T-helper 1 cell treated with Interleukin-12 subunit alpha and Interleukin-12 subunit beta and Interleukin-4 antibody, amounts not matched to agents 30 μg/mL and 1 μg/mL, for 36 hours (primary cell): ENCODE measurements at regions not wholly inside any gene's neighbourhood (a gene's known extent, or its start where the extent isn't known, plus 50 kb on each side); places are given as distances from the start of the nearest gene placed in this dataset.

Experiments
- H3K27ac Mint-ChIP-seq: one replicate; pipeline ENCODE4 v1.8.0; 2021; ENCODE audit warnings: mild to moderate bottlenecking, mixed read lengths
- H3K27me3 Mint-ChIP-seq: one replicate; pipeline ENCODE4 v1.8.0; 2021; ENCODE audit warnings: low read depth, mixed read lengths
- H3K36me3 Mint-ChIP-seq: one replicate; pipeline ENCODE4 v1.8.0; 2021; ENCODE audit warnings: low read depth, mixed read lengths
- H3K4me1 Mint-ChIP-seq: one replicate; pipeline ENCODE4 v1.8.0; 2021; ENCODE audit warnings: low read depth, mixed read lengths
- H3K4me3 Mint-ChIP-seq: one replicate; pipeline ENCODE4 v1.8.0; 2021; ENCODE audit warnings: mild to moderate bottlenecking, moderate library complexity, mixed read lengths
- H3K9me3 Mint-ChIP-seq: one replicate; pipeline ENCODE4 v1.8.0; 2021; ENCODE audit warnings: mixed read lengths

- Mint-ChIP-seq H3K4me3 (peak overlapping the region; percentile 58), H3K27me3 (peaks cover 5% of the 10 kb centered on the region), H3K9me3 (peaks cover 6% of the 10 kb centered on the region), H3K27ac (peak overlapping the region; percentile 95), H3K36me3 (peaks cover 7% of the 10 kb centered on the region), H3K4me1 (peaks cover 37% of the 10 kb centered on the region)
Measured at GRCh38 chr4:38319456-38320342, 344.3 kb upstream of the KLF3 start.

GRCh38 chr4:38320343-38320695 is 343.7 kb upstream of the KLF3 start:
- Mint-ChIP-seq H3K4me1 (peaks cover 36% of the 10 kb centered on the region), H3K36me3 (peaks cover 7% of the 10 kb centered on the region), H3K27me3 (no peaks in the 10 kb centered on the region), H3K27ac (peak overlapping the region; percentile 76), H3K4me3 (no peak overlapping the region), H3K9me3 (peaks cover 6% of the 10 kb centered on the region)

- Mint-ChIP-seq H3K9me3 (peaks cover 6% of the 10 kb centered on the region), H3K36me3 (peaks cover 9% of the 10 kb centered on the region), H3K4me3 (peak overlapping the region; percentile 27), H3K27ac (peak overlapping the region; percentile 72), H3K27me3 (no peaks in the 10 kb centered on the region), H3K4me1 (peaks cover 38% of the 10 kb centered on the region)
Measured at GRCh38 chr4:38320833-38321232, 343.2 kb upstream of the KLF3 start.

- Mint-ChIP-seq H3K4me1 (peaks cover 40% of the 10 kb centered on the region), H3K27ac (no peak overlapping the region), H3K27me3 (no peaks in the 10 kb centered on the region), H3K9me3 (peaks cover 6% of the 10 kb centered on the region), H3K4me3 (no peak overlapping the region), H3K36me3 (peaks cover 13% of the 10 kb centered on the region)
Measured at GRCh38 chr4:38322714-38323113, 341.3 kb upstream of the KLF3 start.

- Mint-ChIP-seq H3K36me3 (peaks cover 13% of the 10 kb centered on the region), H3K4me3 (no peak overlapping the region), H3K27me3 (no peaks in the 10 kb centered on the region), H3K27ac (no peak overlapping the region), H3K4me1 (peaks cover 40% of the 10 kb centered on the region), H3K9me3 (peaks cover 6% of the 10 kb centered on the region)
Measured at GRCh38 chr4:38323141-38323641, 340.8 kb upstream of the KLF3 start.

GRCh38 chr4:38324861-38325628 is 339.0 kb upstream of the KLF3 start:
- Mint-ChIP-seq H3K27ac (no peak overlapping the region), H3K9me3 (peaks cover 6% of the 10 kb centered on the region), H3K4me3 (no peak overlapping the region), H3K27me3 (no peaks in the 10 kb centered on the region), H3K4me1 (peaks cover 37% of the 10 kb centered on the region), H3K36me3 (peaks cover 13% of the 10 kb centered on the region)

- no peak overlapping the region for H3K27ac Mint-ChIP-seq
- peaks cover 13% of the 10 kb centered on the region for H3K36me3 Mint-ChIP-seq
- H3K4me1 Mint-ChIP-seq = peaks cover 32% of the 10 kb centered on the region
- H3K4me3 Mint-ChIP-seq = no peak overlapping the region
- no peaks in the 10 kb centered on the region for H3K27me3 Mint-ChIP-seq
- H3K9me3 Mint-ChIP-seq = peaks cover 6% of the 10 kb centered on the region
Measured at GRCh38 chr4:38325629-38325913, 338.4 kb upstream of the KLF3 start.

GRCh38 chr4:38326499-38326898 is 337.5 kb upstream of the KLF3 start:
- H3K27me3 Mint-ChIP-seq = peaks cover 3% of the 10 kb centered on the region
- H3K4me1 Mint-ChIP-seq = peaks cover 24% of the 10 kb centered on the region

GRCh38 chr4:38327174-38327573 is 336.8 kb upstream of the KLF3 start:
- Mint-ChIP-seq H3K9me3 (peaks cover 6% of the 10 kb centered on the region), H3K4me1 (peaks cover 24% of the 10 kb centered on the region), H3K4me3 (no peak overlapping the region), H3K27me3 (peaks cover 5% of the 10 kb centered on the region), H3K27ac (no peak overlapping the region), H3K36me3 (peaks cover 11% of the 10 kb centered on the region)

More at GRCh38 chr4:38326499-38326898, 337.5 kb upstream of the KLF3 start:
- Mint-ChIP-seq H3K36me3 (peaks cover 13% of the 10 kb centered on the region), H3K9me3 (peaks cover 6% of the 10 kb centered on the region), H3K4me3 (no peak overlapping the region), H3K27ac (no peak overlapping the region)

- peak overlapping the region; percentile 57 for H3K4me3 Mint-ChIP-seq
- H3K27me3 Mint-ChIP-seq = peaks cover 13% of the 10 kb centered on the region
- peaks cover 3% of the 10 kb centered on the region for H3K9me3 Mint-ChIP-seq
- H3K4me1 Mint-ChIP-seq = peaks cover 22% of the 10 kb centered on the region
- peak overlapping the region; percentile 50 for H3K27ac Mint-ChIP-seq
- peaks cover 6% of the 10 kb centered on the region for H3K36me3 Mint-ChIP-seq
Measured at GRCh38 chr4:38328989-38329729, 334.8 kb upstream of the KLF3 start.

GRCh38 chr4:38330321-38330720 is 333.7 kb upstream of the KLF3 start:
- Mint-ChIP-seq H3K4me1 (peaks cover 33% of the 10 kb centered on the region), H3K4me3 (no peak overlapping the region), H3K27me3 (peaks cover 21% of the 10 kb centered on the region), H3K9me3 (peaks cover under 1% of the 10 kb centered on the region), H3K36me3 (peaks cover 6% of the 10 kb centered on the region), H3K27ac (no peak overlapping the region)

- H3K4me1 Mint-ChIP-seq = peaks cover 34% of the 10 kb centered on the region
- no peak overlapping the region for H3K4me3 Mint-ChIP-seq
Measured at GRCh38 chr4:38330936-38331335, 333.1 kb upstream of the KLF3 start.

GRCh38 chr4:38332699-38333098 is 331.3 kb upstream of the KLF3 start:
- Mint-ChIP-seq H3K27ac (no peak overlapping the region), H3K27me3 (peaks cover 21% of the 10 kb centered on the region), H3K9me3 (peaks cover 12% of the 10 kb centered on the region), H3K4me1 (peaks cover 31% of the 10 kb centered on the region), H3K4me3 (no peak overlapping the region), H3K36me3 (peaks cover 7% of the 10 kb centered on the region)

More at GRCh38 chr4:38330936-38331335, 333.1 kb upstream of the KLF3 start:
- Mint-ChIP-seq H3K27ac (no peak overlapping the region), H3K9me3 (peaks cover 5% of the 10 kb centered on the region), H3K36me3 (peaks cover 2% of the 10 kb centered on the region), H3K27me3 (peaks cover 21% of the 10 kb centered on the region)

- H3K36me3 Mint-ChIP-seq = peaks cover 11% of the 10 kb centered on the region
- H3K27me3 Mint-ChIP-seq = peaks cover 26% of the 10 kb centered on the region
- no peak overlapping the region for H3K4me3 Mint-ChIP-seq
- no peak overlapping the region for H3K27ac Mint-ChIP-seq
- peaks cover 29% of the 10 kb centered on the region for H3K4me1 Mint-ChIP-seq
- peaks cover 17% of the 10 kb centered on the region for H3K9me3 Mint-ChIP-seq
Measured at GRCh38 chr4:38333219-38333618, 330.8 kb upstream of the KLF3 start.
